SU-DHL-6 (cell line): ENCODE measurements at regions not wholly inside any gene's neighbourhood (a gene's known extent, or its start where the extent isn't known, plus 50 kb on each side); places are given as distances from the start of the nearest gene placed in this dataset.

Experiments
- H2AFZ ChIP-seq: fragments of 200-600 bp; sonication (generic); 2 replicates; pipeline ENCODE4 v1.6.1; 2014; ENCODE audit warnings: low read depth, mild to moderate bottlenecking, moderate library complexity, mixed read lengths, antibody characterized with exemption, low read length; ENCODE audit not compliant: severe bottlenecking
- H3F3A ChIP-seq: fragments of 200-600 bp; shearing (Covaris generic); 2 replicates; pipeline ENCODE4 v1.6.0; 2016; ENCODE audit warnings: antibody characterized with exemption, mild to moderate bottlenecking; ENCODE audit not compliant: insufficient read depth
- H3K27ac ChIP-seq: fragments of 200-600 bp; sonication (generic); 2 replicates; pipeline ENCODE4 v1.5.1; 2016; ENCODE audit warnings: low read depth, mild to moderate bottlenecking, low read length, moderate library complexity, mixed read lengths
- H3K27me3 ChIP-seq: fragments of 200-600 bp; sonication (generic), shearing (Covaris generic); 2 replicates; pipeline ENCODE4 v1.6.0; 2014; ENCODE audit warnings: mild to moderate bottlenecking, low read length
- H3K36me3 ChIP-seq: fragments of 200-600 bp; sonication (generic); 2 replicates; pipeline ENCODE4 v1.6.1; 2014; ENCODE audit warnings: mild to moderate bottlenecking, low read length, mixed read lengths
- H3K4me2 ChIP-seq: fragments of 300-600, 200-600 bp; shearing (Covaris generic), sonication (generic); 2 replicates; pipeline ENCODE4 v1.6.0; 2014; ENCODE audit warnings: low read length, low read depth, mild to moderate bottlenecking; ENCODE audit not compliant: poor library complexity, severe bottlenecking
- H3K4me3 ChIP-seq: fragments of 200-600 bp; sonication (generic); 2 replicates; pipeline ENCODE4 v1.5.1; 2014; ENCODE audit warnings: antibody characterized with exemption, low read length, mild to moderate bottlenecking, mixed read lengths; ENCODE audit not compliant: insufficient read depth, poor library complexity, severe bottlenecking
- H3K79me2 ChIP-seq: fragments of 200-600 bp; sonication (generic); 2 replicates; pipeline ENCODE4 v1.6.1; 2014; ENCODE audit warnings: mild to moderate bottlenecking, low read length, moderate library complexity; ENCODE audit not compliant: insufficient read depth
- H3K9ac ChIP-seq: fragments of 200-600 bp; sonication (generic); 2 replicates; pipeline ENCODE4 v1.7.0; 2014; ENCODE audit warnings: mild to moderate bottlenecking, low read length
- H3K9me2 ChIP-seq: fragments of 200-600 bp; sonication (generic); replicated peaks from 2 replicates; pipeline ENCODE4 v1.6.1; 2014; ENCODE audit warnings: low read length; ENCODE audit not compliant: insufficient read depth
- H3K9me3 ChIP-seq: fragments of 200-600 bp; sonication (generic); 2 replicates; pipeline ENCODE4 v1.6.1; 2014; ENCODE audit warnings: low read length, mixed read lengths; ENCODE audit not compliant: insufficient read depth
- H4K20me1 ChIP-seq: fragments of 200-600 bp; sonication (generic); 2 replicates; pipeline ENCODE4 v1.6.1; 2014; ENCODE audit warnings: low read depth, mild to moderate bottlenecking, antibody characterized with exemption, low read length, moderate library complexity, mixed read lengths
- EZH2phosphoT487 ChIP-seq: fragments of 200-600 bp; sonication (generic), shearing (Covaris generic); conservative IDR thresholded peaks from 2 replicates; pipeline ENCODE4 v1.6.1; 2018; ENCODE audit warnings: mild to moderate bottlenecking, antibody characterized with exemption, low read length, moderate library complexity, mixed read lengths
- TF ChIP-seq, protein P1 (sequence below): fragments of 200-600 bp; sonication (generic); IDR thresholded peaks from one replicate; pipeline ENCODE4 v1.5.1; 2017; ENCODE audit warnings: antibody characterized with exemption, mild to moderate bottlenecking, low read length, moderate library complexity; ENCODE audit not compliant: insufficient read depth, poor library complexity, severe bottlenecking

DNA sequence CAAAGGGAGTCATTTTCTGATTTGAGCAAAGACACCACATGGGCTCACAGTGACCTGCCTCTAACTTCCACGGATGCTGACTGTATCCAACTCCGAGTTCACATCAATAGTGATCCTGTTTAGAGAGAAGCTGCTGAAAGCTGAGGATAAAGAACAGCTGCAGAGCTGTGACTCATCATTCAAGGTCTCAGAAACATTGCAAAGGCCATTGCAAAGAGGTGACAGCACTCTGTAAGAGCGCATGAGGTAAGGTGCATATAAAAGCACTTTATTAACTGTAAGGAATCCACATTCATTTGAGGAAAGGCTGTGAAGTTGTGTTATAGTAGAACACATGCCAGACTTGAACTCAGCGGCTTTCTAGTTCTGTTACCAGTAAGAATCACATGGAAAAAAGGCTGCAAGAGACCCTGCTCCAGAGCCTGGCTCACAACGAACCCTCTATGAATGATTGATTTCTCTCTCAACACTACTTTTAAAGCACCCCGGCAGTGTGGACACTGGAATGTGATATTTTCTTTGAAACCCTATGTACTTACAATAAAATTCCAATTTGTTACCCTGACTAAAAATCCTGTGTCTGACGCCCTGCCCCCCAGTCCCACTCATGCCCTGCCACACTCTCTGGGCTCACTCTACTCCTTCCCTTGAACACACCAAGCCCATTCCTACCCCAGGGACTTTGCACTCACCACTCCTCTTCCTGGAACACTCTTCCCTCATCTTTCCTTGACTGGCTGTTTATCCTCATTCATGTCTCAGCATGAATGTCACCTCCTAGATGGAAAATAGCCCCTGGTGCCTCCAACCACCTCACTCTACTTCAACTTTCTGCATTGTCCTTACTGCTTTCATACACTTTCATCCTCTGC is 111.2 kb downstream of the LSM3 start:
- Histone ChIP-seq H3K27ac (no peak overlapping the region), H3K4me2 (no peak overlapping the region), H3K9ac (no peak overlapping the region), H3K36me3 (no peaks in the 10 kb centered on the region), H3K79me2 (no peaks in the 10 kb centered on the region), H2AFZ (no peak overlapping the region), H3K9me2 (no peaks in the 10 kb centered on the region), H3K9me3 (no peaks in the 10 kb centered on the region), H3K27me3 (no peaks in the 10 kb centered on the region), H4K20me1 (no peaks in the 10 kb centered on the region), H3K4me3 (no peak overlapping the region), H3F3A (no peaks in the 10 kb centered on the region)
- TF ChIP-seq EZH2phosphoT487, result no peak
- TF ChIP-seq, protein P1, sequence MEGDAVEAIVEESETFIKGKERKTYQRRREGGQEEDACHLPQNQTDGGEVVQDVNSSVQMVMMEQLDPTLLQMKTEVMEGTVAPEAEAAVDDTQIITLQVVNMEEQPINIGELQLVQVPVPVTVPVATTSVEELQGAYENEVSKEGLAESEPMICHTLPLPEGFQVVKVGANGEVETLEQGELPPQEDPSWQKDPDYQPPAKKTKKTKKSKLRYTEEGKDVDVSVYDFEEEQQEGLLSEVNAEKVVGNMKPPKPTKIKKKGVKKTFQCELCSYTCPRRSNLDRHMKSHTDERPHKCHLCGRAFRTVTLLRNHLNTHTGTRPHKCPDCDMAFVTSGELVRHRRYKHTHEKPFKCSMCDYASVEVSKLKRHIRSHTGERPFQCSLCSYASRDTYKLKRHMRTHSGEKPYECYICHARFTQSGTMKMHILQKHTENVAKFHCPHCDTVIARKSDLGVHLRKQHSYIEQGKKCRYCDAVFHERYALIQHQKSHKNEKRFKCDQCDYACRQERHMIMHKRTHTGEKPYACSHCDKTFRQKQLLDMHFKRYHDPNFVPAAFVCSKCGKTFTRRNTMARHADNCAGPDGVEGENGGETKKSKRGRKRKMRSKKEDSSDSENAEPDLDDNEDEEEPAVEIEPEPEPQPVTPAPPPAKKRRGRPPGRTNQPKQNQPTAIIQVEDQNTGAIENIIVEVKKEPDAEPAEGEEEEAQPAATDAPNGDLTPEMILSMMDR, result no peak

GRCh38 chr3:14290631-14291385 is 111.6 kb upstream of the SLC6A6 start:
- no peaks in the 10 kb centered on the region for H4K20me1 ChIP-seq
- H3K27me3 ChIP-seq, result no peaks in the 10 kb centered on the region
- H3K9me2 ChIP-seq, result no peaks in the 10 kb centered on the region
- H3K4me2 ChIP-seq, result no peak overlapping the region
- no peak overlapping the region for H3K9ac ChIP-seq
- no peaks in the 10 kb centered on the region for H3K79me2 ChIP-seq
- no peak overlapping the region for H3K27ac ChIP-seq
- no peak overlapping the region for H2AFZ ChIP-seq
- no peaks in the 10 kb centered on the region for H3F3A ChIP-seq
- no peak overlapping the region for H3K4me3 ChIP-seq
- no peaks in the 10 kb centered on the region for H3K9me3 ChIP-seq
- TF ChIP-seq, protein P1, result no peak
- TF ChIP-seq EZH2phosphoT487, result no peak
- no peaks in the 10 kb centered on the region for H3K36me3 ChIP-seq

GRCh38 chr3:14295037-14295436 is 107.4 kb upstream of the SLC6A6 start:
- Histone ChIP-seq H3K4me2 (no peak overlapping the region), H4K20me1 (no peaks in the 10 kb centered on the region)
- TF ChIP-seq, protein P1, result no peak
- TF ChIP-seq EZH2phosphoT487, result no peak

More at GRCh38 chr3:14295037-14295436, 107.4 kb upstream of the SLC6A6 start:
- Histone ChIP-seq H2AFZ (no peak overlapping the region), H3K9ac (no peak overlapping the region), H3K4me3 (no peak overlapping the region), H3K27ac (no peak overlapping the region), H3K9me2 (no peaks in the 10 kb centered on the region), H3K36me3 (no peaks in the 10 kb centered on the region), H3K27me3 (no peaks in the 10 kb centered on the region), H3F3A (no peaks in the 10 kb centered on the region), H3K79me2 (no peaks in the 10 kb centered on the region), H3K9me3 (no peaks in the 10 kb centered on the region)
